ENCODE measurements at regions not wholly inside any gene's neighbourhood (a gene's known extent, or its start where the extent isn't known, plus 50 kb on each side); places are given as distances from the start of the nearest gene placed in this dataset.

- no peak for DNase-seq (ENCODE audit: low spot score)
Measured at GRCh38 chr4:99712530-99712929, 54.9 kb upstream of the C4orf54 start.

- DNase-seq (ENCODE audit: low spot score) = no peak
Measured at GRCh38 chr4:99712099-99712498, 54.5 kb upstream of the C4orf54 start.

- DNase-seq (ENCODE audit: low spot score) = no peak
Measured at GRCh38 chr4:99711657-99712056, 54.0 kb upstream of the C4orf54 start.

- no peak for DNase-seq (ENCODE audit: low spot score)
Measured at GRCh38 chr4:99710681-99711345, 53.2 kb upstream of the C4orf54 start.

GRCh38 chr4:99710020-99710419 lies 52.4 kb upstream of the C4orf54 start:
- no peak for DNase-seq (ENCODE audit: low spot score)

- DNase-seq (ENCODE audit: low spot score) = no peak
Measured at GRCh38 chr4:99708551-99708950, 50.9 kb upstream of the C4orf54 start.

Data from hematopoietic multipotent progenitor cell treated with erythropoietin and hydrocortisone succinate and interleukin-3 and kit ligand, for 15 days (in vitro differentiated cells).